Endodermal cell (in vitro differentiated cells): ENCODE measurements at regions not wholly inside any gene's neighbourhood (a gene's known extent, or its start where the extent isn't known, plus 50 kb on each side); places are given as distances from the start of the nearest gene placed in this dataset.

Source experiments
- DNase-seq: peaks from one replicate; pipeline ENCODE4 v3.0.0-alpha.2; 2017
- H3K27ac ChIP-seq: 2 replicates; pipeline ENCODE4 v1.5.1; 2013; ENCODE audit warnings: mild to moderate bottlenecking, low read depth, low read length, moderate library complexity
- H3K27me3 ChIP-seq: 2 replicates; pipeline ENCODE4 v1.6.1; 2013; ENCODE audit warnings: mild to moderate bottlenecking, low read length, moderate library complexity; ENCODE audit not compliant: insufficient read depth, control insufficient read depth, poor library complexity, severe bottlenecking
- H3K36me3 ChIP-seq: 2 replicates; pipeline ENCODE4 v1.7.0; 2013; ENCODE audit warnings: mild to moderate bottlenecking, low read length, moderate library complexity; ENCODE audit not compliant: control insufficient read depth, insufficient read depth
- H3K4me1 ChIP-seq: one replicate; pipeline ENCODE4 v1.7.0; 2013; ENCODE audit warnings: low read length; ENCODE audit not compliant: control insufficient read depth, insufficient read depth
- H3K4me3 ChIP-seq: 2 replicates; pipeline ENCODE4 v1.5.1; 2013; ENCODE audit warnings: mild to moderate bottlenecking, low read length, moderate library complexity
- H3K9ac ChIP-seq: 2 replicates; pipeline ENCODE4 v1.6.1; 2013; ENCODE audit warnings: mild to moderate bottlenecking, low read length, moderate library complexity; ENCODE audit not compliant: poor library complexity, severe bottlenecking; ENCODE audit errors: extremely low read depth
- H3K9me3 ChIP-seq: 2 replicates; pipeline ENCODE4 v1.6.1; 2013; ENCODE audit warnings: mild to moderate bottlenecking, low read length, moderate library complexity; ENCODE audit not compliant: control insufficient read depth
- H3K27ac Mint-ChIP-seq: 2 replicates; pipeline ENCODE4 v1.8.0; 2020; ENCODE audit warnings: mixed read lengths
- H3K27me3 Mint-ChIP-seq: 2 replicates; pipeline ENCODE4 v1.8.0; 2021; ENCODE audit warnings: mild to moderate bottlenecking, mixed read lengths; ENCODE audit not compliant: insufficient read depth
- H3K36me3 Mint-ChIP-seq: 2 replicates; pipeline ENCODE4 v1.8.0; 2020; ENCODE audit warnings: low read depth, mixed read lengths
- H3K4me1 Mint-ChIP-seq: 2 replicates; pipeline ENCODE4 v1.8.0; 2020; ENCODE audit warnings: mixed read lengths
- H3K4me3 Mint-ChIP-seq: 2 replicates; pipeline ENCODE4 v1.8.0; 2020; ENCODE audit warnings: mild to moderate bottlenecking, moderate library complexity, mixed read lengths
- H3K9me3 Mint-ChIP-seq: 2 replicates; pipeline ENCODE4 v1.8.0; 2020; ENCODE audit warnings: mild to moderate bottlenecking, mixed read lengths
- CTCF ChIP-seq: fragments of 200-600 bp; sonication (generic); conservative IDR thresholded peaks from 2 replicates; pipeline ENCODE4 v1.5.0; 2021; ENCODE audit warnings: antibody characterized with exemption, mild to moderate bottlenecking
- WGBS, 2 experiments: methylation state at CpG; one replicate each; pipeline versions ENCODE4 v1.1.5 to v1.1.7; 2013; ENCODE audit warnings: missing lambda C conversion rate in 2 of 2, mixed read lengths in 1 of 2; ENCODE audit not compliant: insufficient coverage in 1 of 2, insufficient read length in 1 of 2; 5-methylcytosine and 5-hydroxymethylcytosine counted together

- Mint-ChIP-seq H3K27ac (no peak overlapping the region), H3K36me3 (no peaks in the 10 kb centered on the region), H3K27me3 (peaks cover 8% of the 10 kb centered on the region), H3K4me1 (peaks cover 28% of the 10 kb centered on the region), H3K4me3 (no peak overlapping the region), H3K9me3 (no peaks in the 10 kb centered on the region)
- Histone ChIP-seq H3K9ac (no peak overlapping the region), H3K4me1 (peaks cover 11% of the 10 kb centered on the region), H3K9me3 (peaks cover under 1% of the 10 kb centered on the region), H3K27ac (no peak overlapping the region), H3K27me3 (peaks cover 5% of the 10 kb centered on the region), H3K4me3 (no peak overlapping the region), H3K36me3 (no peaks in the 10 kb centered on the region)
- WGBS, 2 experiments, result 60 to 79% methylated on average over 1 to 2 of the region's 2 CpGs
- DNase-seq, result no peak
- TF ChIP-seq CTCF, result no peak
These were observed 394.0 kb downstream of the ZNF521 start for GRCh38 chr18:24958001-24958400.

- no peak overlapping the region for H3K9ac ChIP-seq
- WGBS, 2 experiments, result 93 to 95% methylated on average over 7 of the region's 7 CpGs
- H3K27ac ChIP-seq, result no peak overlapping the region
- DNase-seq, result no peak
- H3K27me3 ChIP-seq, result peaks cover 5% of the 10 kb centered on the region
- Mint-ChIP-seq H3K4me3 (no peak overlapping the region), H3K36me3 (no peaks in the 10 kb centered on the region), H3K27me3 (peaks cover 8% of the 10 kb centered on the region), H3K4me1 (peaks cover 30% of the 10 kb centered on the region), H3K9me3 (no peaks in the 10 kb centered on the region), H3K27ac (no peak overlapping the region)
- TF ChIP-seq CTCF, result no peak
- H3K9me3 ChIP-seq, result no peaks in the 10 kb centered on the region
- peaks cover 10% of the 10 kb centered on the region for H3K4me1 ChIP-seq
- H3K36me3 ChIP-seq, result no peaks in the 10 kb centered on the region
- no peak overlapping the region for H3K4me3 ChIP-seq
These were observed 392.9 kb downstream of the ZNF521 start for GRCh38 chr18:24959051-24959476.

DNA sequence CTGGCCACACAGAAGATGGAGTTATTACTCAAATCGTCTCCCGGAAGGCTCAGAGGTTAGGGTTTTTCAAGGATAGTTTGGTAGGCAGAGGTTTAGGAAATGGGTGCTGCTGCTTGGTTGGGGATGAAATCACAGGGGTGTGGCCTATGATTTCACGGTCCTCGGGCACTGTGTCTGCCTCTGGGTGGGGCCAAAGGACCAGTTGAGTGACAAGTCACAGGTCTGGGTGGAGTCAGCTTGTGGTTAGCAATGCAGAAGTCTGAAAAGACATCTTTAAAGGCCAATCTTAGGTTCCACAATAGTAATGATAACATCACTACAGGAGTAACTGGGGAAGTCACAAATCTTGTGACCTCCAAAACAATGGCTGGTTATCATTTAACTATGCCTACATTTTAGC is 387.8 kb downstream of the ZNF521 start:
- H3K4me3 Mint-ChIP-seq, result no peak overlapping the region
- Histone ChIP-seq H3K36me3 (no peaks in the 10 kb centered on the region), H3K4me1 (peaks cover 2% of the 10 kb centered on the region), H3K27me3 (peaks cover 3% of the 10 kb centered on the region), H3K27ac (no peak overlapping the region), H3K9ac (no peak overlapping the region), H3K4me3 (no peak overlapping the region), H3K9me3 (peaks cover 7% of the 10 kb centered on the region)
- DNase-seq, result peak; percentile 78
- 47 to 74% methylated on average over 3 to 4 of the region's 4 CpGs for WGBS, 2 experiments
- H3K27ac Mint-ChIP-seq, result no peak overlapping the region
- H3K36me3 Mint-ChIP-seq, result no peaks in the 10 kb centered on the region
- peaks cover 4% of the 10 kb centered on the region for H3K9me3 Mint-ChIP-seq
- peaks cover 5% of the 10 kb centered on the region for H3K4me1 Mint-ChIP-seq
- no peak for TF ChIP-seq CTCF
- H3K27me3 Mint-ChIP-seq, result peaks cover 5% of the 10 kb centered on the region
